ENCODE measurements at regions not wholly inside any gene's neighbourhood (a gene's known extent, or its start where the extent isn't known, plus 50 kb on each side); places are given as distances from the start of the nearest gene placed in this dataset.

GRCh38 chr5:93151121-93151520, 429.9 kb downstream of the NR2F1-AS1 start:
- no peaks in the 10 kb centered on the region for H3K9me2 ChIP-seq (ENCODE audit: insufficient read depth, low read length)
- no peak for DNase-seq (ENCODE audit: low spot score)
- CTCF ChIA-PET (ENCODE audit: unreplicated experiment): no interaction called here
- intact Hi-C loops (cut with micrococcal nuclease; ENCODE audit: unreplicated experiment): no loop called here
- TF ChIP-seq CTCF (conservative IDR thresholded peaks at IDR 0.05; ENCODE audit: low read length) (no peak), EZH2phosphoT487 (IDR thresholded peaks at IDR 0.05; ENCODE audit: borderline replicate concordance, low read depth, low read length) (no peak)
- BruUV-seq (replicated peaks): no TSS peak
- POLR2A ChIA-PET: no interaction called here
- H3K9me3 ChIP-seq (ENCODE audit: low read length): no peaks in the 10 kb centered on the region
- H3K79me2 ChIP-seq (ENCODE audit: insufficient read depth, low read depth, low read length): no peaks in the 10 kb centered on the region
- no peaks in the 10 kb centered on the region for H3K4me1 ChIP-seq (ENCODE audit: insufficient read depth, low read length, poor library complexity, severe bottlenecking)
- no peaks in the 10 kb centered on the region for H3K36me3 ChIP-seq (ENCODE audit: insufficient read depth, low read length)
- no peaks in the 10 kb centered on the region for H4K20me1 ChIP-seq (ENCODE audit: insufficient read depth, low read length)
- no peak overlapping the region for H3K4me3 ChIP-seq (ENCODE audit: low read depth, low read length, poor library complexity, severe bottlenecking)
- no peak overlapping the region for H3K27ac ChIP-seq (ENCODE audit: low read depth, low read length, poor library complexity, severe bottlenecking)
- H3K4me2 ChIP-seq (ENCODE audit: low read length): no peak overlapping the region
- no peak overlapping the region for H2AFZ ChIP-seq (ENCODE audit: low read length)

- TF ChIP-seq EZH2phosphoT487 (IDR thresholded peaks at IDR 0.05; ENCODE audit: borderline replicate concordance, low read depth, low read length) (no peak), CTCF (conservative IDR thresholded peaks at IDR 0.05; ENCODE audit: low read length) (no peak)
- CTCF ChIA-PET (ENCODE audit: unreplicated experiment): no interaction called here
- intact Hi-C loops (cut with micrococcal nuclease; ENCODE audit: unreplicated experiment): no loop called here
Observed at GRCh38 chr5:93150311-93151012, 430.6 kb downstream of the NR2F1-AS1 start.

GRCh38 chr5:93145767-93146166, 435.3 kb downstream of the NR2F1-AS1 start:
- Histone ChIP-seq H4K20me1 (ENCODE audit: insufficient read depth, low read length) (no peaks in the 10 kb centered on the region), H2AFZ (ENCODE audit: low read length) (no peak overlapping the region), H3K27ac (ENCODE audit: low read depth, low read length, poor library complexity, severe bottlenecking) (no peak overlapping the region), H3K4me2 (ENCODE audit: low read length) (no peak overlapping the region), H3K9me2 (ENCODE audit: insufficient read depth, low read length) (no peaks in the 10 kb centered on the region), H3K79me2 (ENCODE audit: insufficient read depth, low read depth, low read length) (no peaks in the 10 kb centered on the region), H3K9me3 (ENCODE audit: low read length) (no peaks in the 10 kb centered on the region), H3K4me3 (ENCODE audit: low read depth, low read length, poor library complexity, severe bottlenecking) (no peak overlapping the region), H3K4me1 (ENCODE audit: insufficient read depth, low read length, poor library complexity, severe bottlenecking) (no peaks in the 10 kb centered on the region), H3K36me3 (ENCODE audit: insufficient read depth, low read length) (no peaks in the 10 kb centered on the region)
- CTCF ChIA-PET (ENCODE audit: unreplicated experiment): no interaction called here
- TF ChIP-seq CTCF (conservative IDR thresholded peaks at IDR 0.05; ENCODE audit: low read length) (no peak), EZH2phosphoT487 (IDR thresholded peaks at IDR 0.05; ENCODE audit: borderline replicate concordance, low read depth, low read length) (no peak)
- BruUV-seq (replicated peaks): no TSS peak
- intact Hi-C loops (cut with micrococcal nuclease; ENCODE audit: unreplicated experiment): no loop called here
- POLR2A ChIA-PET: no interaction called here
- no peak for DNase-seq (ENCODE audit: low spot score)

More at GRCh38 chr5:93150311-93151012, 430.6 kb downstream of the NR2F1-AS1 start:
- Histone ChIP-seq H2AFZ (ENCODE audit: low read length) (no peak overlapping the region), H3K4me2 (ENCODE audit: low read length) (no peak overlapping the region), H3K79me2 (ENCODE audit: insufficient read depth, low read depth, low read length) (no peaks in the 10 kb centered on the region), H3K9me2 (ENCODE audit: insufficient read depth, low read length) (no peaks in the 10 kb centered on the region), H4K20me1 (ENCODE audit: insufficient read depth, low read length) (no peaks in the 10 kb centered on the region), H3K9me3 (ENCODE audit: low read length) (no peaks in the 10 kb centered on the region), H3K27ac (ENCODE audit: low read depth, low read length, poor library complexity, severe bottlenecking) (no peak overlapping the region), H3K4me1 (ENCODE audit: insufficient read depth, low read length, poor library complexity, severe bottlenecking) (no peaks in the 10 kb centered on the region), H3K36me3 (ENCODE audit: insufficient read depth, low read length) (no peaks in the 10 kb centered on the region), H3K4me3 (ENCODE audit: low read depth, low read length, poor library complexity, severe bottlenecking) (no peak overlapping the region)
- DNase-seq (ENCODE audit: low spot score): no peak
- POLR2A ChIA-PET: no interaction called here
- no TSS peak for BruUV-seq (replicated peaks)

Data from OCI-LY7 (cell line).